ENCODE measurements at regions not wholly inside any gene's neighbourhood (a gene's known extent, or its start where the extent isn't known, plus 50 kb on each side); places are given as distances from the start of the nearest gene placed in this dataset.
A peak's percentile ranks its signal among the peaks of the same experiment; 100 is the strongest.

DNA sequence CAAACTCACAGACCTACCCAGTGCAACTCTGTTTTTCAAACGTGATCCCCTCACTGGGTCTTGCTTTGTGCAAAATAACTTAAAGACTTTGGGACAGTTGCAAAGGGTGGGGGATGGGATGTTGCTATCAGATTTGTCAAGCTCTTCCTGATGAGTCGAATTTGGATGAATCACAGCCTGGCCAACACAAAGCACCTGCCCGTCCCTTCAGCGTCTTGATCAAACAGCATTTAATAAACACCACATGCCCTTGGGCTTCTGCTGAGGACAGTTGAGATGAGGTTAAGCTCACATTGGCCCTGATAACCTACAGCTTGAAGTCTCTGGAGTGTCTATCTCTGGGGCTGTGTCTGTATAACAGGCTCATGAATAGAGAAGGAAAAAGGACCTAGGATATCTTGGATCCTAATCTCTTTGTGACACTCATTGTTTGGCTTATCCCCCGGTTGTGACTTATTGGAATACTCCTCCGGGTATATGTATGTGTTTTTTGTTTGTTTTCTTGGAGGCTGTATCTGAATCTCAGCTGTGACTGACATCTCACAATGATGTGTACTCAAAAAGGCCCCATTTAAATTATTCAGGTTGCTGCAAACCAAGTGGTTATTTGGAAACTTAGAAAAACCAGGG is 132.6 kb upstream of the NAMPT start:
- H3K4me1 ChIP-seq, result peaks cover 4 to 42% (median 15%) of the 10 kb centered on the region in 3 donors
- no peak for ATAC-seq

DNA sequence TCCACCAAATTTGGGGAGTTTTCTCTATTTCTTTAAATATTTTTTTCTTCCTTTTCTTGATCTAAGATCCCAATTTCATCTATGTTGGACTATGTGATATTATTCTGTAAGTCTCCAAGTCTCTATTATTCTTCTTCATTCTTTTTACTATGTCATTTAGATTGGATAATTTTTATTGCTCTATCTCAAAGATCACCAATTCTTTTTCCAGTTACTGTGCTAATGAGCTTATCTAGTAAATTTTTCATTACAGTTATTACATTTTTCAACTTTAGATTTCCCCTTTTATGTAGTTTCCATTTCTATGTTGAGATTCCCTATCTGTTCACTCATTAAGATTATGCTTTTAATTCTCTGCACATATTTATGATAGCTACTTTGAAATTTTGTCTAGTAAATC is 131.6 kb upstream of the NAMPT start:
- Histone ChIP-seq H3K27ac (no peak overlapping the region), H3K27me3 (no peaks in the 10 kb centered on the region), H3K36me3 (no peaks in the 10 kb centered on the region), H3K4me1 (peaks cover 0 to 33% (median 10%) of the 10 kb centered on the region in 3 donors), H3K9me3 (peaks cover 0 to 14% (median 0%) of the 10 kb centered on the region in 3 donors), H3K4me3 (no peak overlapping the region)
- no peak for TF ChIP-seq EP300 (IDR thresholded peaks at IDR 0.05)
- no peak for ATAC-seq

More for the DNA sequence above, 132.6 kb upstream of the NAMPT start:
- no peak overlapping the region for H3K4me3 ChIP-seq
- H3K27ac ChIP-seq, result peak overlapping the region in 3 of 4 donors; percentile 3 to 17 (median 4)
- H3K36me3 ChIP-seq, result no peaks in the 10 kb centered on the region
- peaks cover 0 to 14% (median 0%) of the 10 kb centered on the region in 3 donors for H3K9me3 ChIP-seq
- 7 to 29% methylated on average over 3 of the region's 6 CpGs for WGBS, 2 donors (ENCODE audit: low coverage in 1 of 2)
- no peaks in the 10 kb centered on the region for H3K27me3 ChIP-seq
- TF ChIP-seq POLR2A (IDR thresholded peaks at IDR 0.05) (no peak), POLR2AphosphoS5 (IDR thresholded peaks at IDR 0.05) (no peak), EP300 (IDR thresholded peaks at IDR 0.05) (no peak)
- TF ChIP-seq, protein P1, sequence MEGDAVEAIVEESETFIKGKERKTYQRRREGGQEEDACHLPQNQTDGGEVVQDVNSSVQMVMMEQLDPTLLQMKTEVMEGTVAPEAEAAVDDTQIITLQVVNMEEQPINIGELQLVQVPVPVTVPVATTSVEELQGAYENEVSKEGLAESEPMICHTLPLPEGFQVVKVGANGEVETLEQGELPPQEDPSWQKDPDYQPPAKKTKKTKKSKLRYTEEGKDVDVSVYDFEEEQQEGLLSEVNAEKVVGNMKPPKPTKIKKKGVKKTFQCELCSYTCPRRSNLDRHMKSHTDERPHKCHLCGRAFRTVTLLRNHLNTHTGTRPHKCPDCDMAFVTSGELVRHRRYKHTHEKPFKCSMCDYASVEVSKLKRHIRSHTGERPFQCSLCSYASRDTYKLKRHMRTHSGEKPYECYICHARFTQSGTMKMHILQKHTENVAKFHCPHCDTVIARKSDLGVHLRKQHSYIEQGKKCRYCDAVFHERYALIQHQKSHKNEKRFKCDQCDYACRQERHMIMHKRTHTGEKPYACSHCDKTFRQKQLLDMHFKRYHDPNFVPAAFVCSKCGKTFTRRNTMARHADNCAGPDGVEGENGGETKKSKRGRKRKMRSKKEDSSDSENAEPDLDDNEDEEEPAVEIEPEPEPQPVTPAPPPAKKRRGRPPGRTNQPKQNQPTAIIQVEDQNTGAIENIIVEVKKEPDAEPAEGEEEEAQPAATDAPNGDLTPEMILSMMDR (IDR thresholded peaks at IDR 0.05), result no peak

DNA sequence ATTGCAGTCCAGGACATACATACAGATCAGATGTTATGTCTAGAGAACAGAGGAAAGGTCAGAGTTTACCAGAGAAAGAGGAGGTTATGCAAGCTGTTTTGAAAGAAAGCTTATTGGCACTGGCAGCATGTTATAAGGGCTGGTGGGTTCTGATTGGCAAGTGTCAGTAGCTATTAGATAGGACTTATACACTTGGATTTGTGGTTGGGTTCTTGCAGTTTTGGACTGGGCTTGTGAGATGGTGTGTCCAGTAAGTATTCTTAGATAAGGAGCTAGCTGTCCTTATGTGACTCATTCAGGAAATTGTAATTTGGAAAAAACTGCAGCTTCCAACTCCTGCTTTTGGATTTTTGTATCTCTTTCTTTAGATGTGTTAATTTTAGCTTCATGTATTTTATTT is 130.7 kb upstream of the NAMPT start:
- Histone ChIP-seq H3K9me3 (peaks cover 0 to 14% (median 0%) of the 10 kb centered on the region in 3 donors), H3K36me3 (no peaks in the 10 kb centered on the region), H3K27me3 (no peaks in the 10 kb centered on the region), H3K4me3 (no peak overlapping the region), H3K4me1 (peaks cover 0 to 23% (median 3%) of the 10 kb centered on the region in 3 donors), H3K27ac (no peak overlapping the region)
- TF ChIP-seq POLR2AphosphoS5 (IDR thresholded peaks at IDR 0.05) (no peak), POLR2A (IDR thresholded peaks at IDR 0.05) (no peak), EP300 (IDR thresholded peaks at IDR 0.05) (no peak)
- TF ChIP-seq, protein P1 (IDR thresholded peaks at IDR 0.05), result no peak
- ATAC-seq, result no peak

DNA sequence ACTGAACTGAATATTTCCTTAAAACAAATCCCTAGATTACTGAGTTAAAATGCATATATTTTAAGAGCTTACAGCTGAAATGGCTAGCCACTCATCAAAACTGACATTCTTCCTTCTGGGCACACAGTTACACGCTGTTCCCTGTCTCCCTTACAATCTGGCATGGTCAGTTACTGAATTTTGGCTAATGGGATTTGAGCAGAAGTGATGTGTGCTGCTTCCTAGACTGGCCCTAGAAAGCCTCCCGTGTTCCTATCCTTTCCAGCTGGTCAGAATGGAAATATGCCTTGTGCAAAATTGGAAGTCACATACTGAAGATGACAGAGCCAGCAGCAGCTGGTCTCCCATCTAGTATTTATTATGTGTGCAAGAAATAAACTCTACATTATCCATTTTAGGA is 128.7 kb upstream of the NAMPT start:
- no peak for ATAC-seq
- Histone ChIP-seq H3K36me3 (no peaks in the 10 kb centered on the region), H3K4me3 (no peak overlapping the region), H3K27ac (no peak overlapping the region), H3K27me3 (no peaks in the 10 kb centered on the region), H3K9me3 (peaks cover 0 to 14% (median 0%) of the 10 kb centered on the region in 3 donors), H3K4me1 (peaks cover 0 to 5% (median 0%) of the 10 kb centered on the region in 3 donors)
- 65 to 100% methylated on average over 1 to 2 of the region's 2 CpGs for WGBS, 2 donors (ENCODE audit: low coverage in 1 of 2)
- no peak for TF ChIP-seq POLR2A (IDR thresholded peaks at IDR 0.05)
- TF ChIP-seq POLR2AphosphoS5 (IDR thresholded peaks at IDR 0.05), result peak; percentile 32

DNA sequence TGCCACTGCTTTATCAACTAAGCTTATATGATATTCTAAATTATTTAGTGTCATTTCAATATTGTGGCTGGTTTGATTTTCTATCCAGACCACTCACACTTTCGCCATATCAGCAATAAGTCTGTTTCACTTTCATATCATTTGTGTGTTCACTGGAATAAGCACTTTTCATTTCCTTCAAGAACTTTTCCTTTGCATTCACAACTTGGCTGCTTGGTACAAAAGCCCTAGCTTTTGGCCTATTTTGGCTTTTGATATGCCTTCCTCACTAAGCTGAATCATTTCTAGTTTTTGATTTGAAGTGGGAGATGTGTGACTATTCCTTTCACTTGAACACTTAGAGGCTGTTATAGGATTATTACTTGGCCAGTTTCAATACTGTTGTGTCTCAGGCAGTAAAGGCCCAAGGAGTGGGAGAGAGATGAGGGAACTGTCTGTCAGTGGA is 120.9 kb upstream of the NAMPT start:
- H3K27ac ChIP-seq, result no peak overlapping the region
- ATAC-seq, result no peak
- no peak for TF ChIP-seq POLR2AphosphoS5 (IDR thresholded peaks at IDR 0.05)
- TF ChIP-seq EP300 (IDR thresholded peaks at IDR 0.05), result no peak
- no peak for TF ChIP-seq POLR2A (IDR thresholded peaks at IDR 0.05)
- TF ChIP-seq, protein P1 (IDR thresholded peaks at IDR 0.05), result no peak
- H3K36me3 ChIP-seq, result no peaks in the 10 kb centered on the region
- H3K27me3 ChIP-seq, result no peaks in the 10 kb centered on the region
- WGBS, 2 donors (ENCODE audit: low coverage in 1 of 2), result no CpG with 5 or more reads among the region's 1 CpG
- H3K9me3 ChIP-seq, result no peaks in the 10 kb centered on the region
- H3K4me1 ChIP-seq, result no peaks in the 10 kb centered on the region
- no peak overlapping the region for H3K4me3 ChIP-seq

DNA sequence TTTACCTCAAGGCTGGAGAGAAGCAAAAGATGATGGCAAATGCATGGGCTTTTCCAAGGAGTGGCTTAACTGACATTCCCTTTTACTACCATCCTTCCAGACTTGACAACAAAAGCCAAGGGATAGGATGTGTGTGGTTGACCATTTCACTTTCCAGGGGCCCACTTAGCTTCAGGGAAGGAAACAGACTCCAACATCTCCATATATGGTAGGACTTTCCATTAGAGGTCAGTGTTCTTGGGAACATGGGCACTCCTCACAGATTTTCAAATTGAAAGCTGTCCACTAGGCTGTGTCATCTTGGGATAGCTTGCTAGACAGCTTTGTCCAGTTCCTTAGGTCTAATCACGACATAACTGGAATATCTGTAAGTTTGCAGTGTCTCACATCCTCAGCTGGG is 118.1 kb upstream of the NAMPT start:
- no peak for ATAC-seq
- Histone ChIP-seq H3K27me3 (no peaks in the 10 kb centered on the region), H3K4me1 (no peaks in the 10 kb centered on the region), H3K27ac (no peak overlapping the region), H3K36me3 (no peaks in the 10 kb centered on the region), H3K4me3 (no peak overlapping the region), H3K9me3 (no peaks in the 10 kb centered on the region)
- TF ChIP-seq EP300 (IDR thresholded peaks at IDR 0.05) (no peak), POLR2AphosphoS5 (IDR thresholded peaks at IDR 0.05) (no peak), POLR2A (IDR thresholded peaks at IDR 0.05) (no peak)
- TF ChIP-seq, protein P1 (IDR thresholded peaks at IDR 0.05), result no peak
- 100% methylated on average over 1 of the region's 1 CpG; no CpG with 5 or more reads in 1 of the 2 donors for WGBS, 2 donors (ENCODE audit: low coverage in 1 of 2)
